ENCODE measurements at regions not wholly inside any gene's neighbourhood (a gene's known extent, or its start where the extent isn't known, plus 50 kb on each side); places are given as distances from the start of the nearest gene placed in this dataset.

GRCh38 chr9:99457406-99457805 is 235.3 kb downstream of the SEC61B start:
- H3K27me3 ChIP-seq (ENCODE audit: control insufficient read depth in 3 of 3, insufficient read depth in 3 of 3, low read depth in 1 of 3, low read length in 3 of 3), result no peaks in the 10 kb centered on the region
- no peak overlapping the region for H2BK120ac ChIP-seq (ENCODE audit: low read depth, low read length)
- H3K14ac ChIP-seq (ENCODE audit: low read length), result no peak overlapping the region
- no peak overlapping the region for H3K27ac ChIP-seq (replicated peaks; ENCODE audit: low read length)
- H3K9me3 ChIP-seq (replicated peaks in 1 of 2; ENCODE audit: control insufficient read depth in 2 of 2, insufficient read depth in 1 of 2, low read depth in 1 of 2, low read length in 2 of 2), result no peaks in the 10 kb centered on the region
- no peak overlapping the region for H3K4me3 ChIP-seq (ENCODE audit: low read length in 2 of 2)
- no peak overlapping the region for H3K9ac ChIP-seq (ENCODE audit: low read depth, low read length, poor library complexity)
- H3K4me2 ChIP-seq (ENCODE audit: insufficient read depth, low read length, poor library complexity, severe bottlenecking), result no peak overlapping the region
- no peak overlapping the region for H2AFZ ChIP-seq (ENCODE audit: low read length)
- DNase-seq (ENCODE audit: low spot score), result no peak
- H2BK12ac ChIP-seq (ENCODE audit: low read length), result no peak overlapping the region
- H3K4ac ChIP-seq (ENCODE audit: low read length), result no peak overlapping the region
- no peak overlapping the region for H2BK5ac ChIP-seq (ENCODE audit: low read length)
- H2AK5ac ChIP-seq (ENCODE audit: low read depth, low read length), result no peak overlapping the region
- H3K36me3 ChIP-seq (replicated peaks in 1 of 2; ENCODE audit: control insufficient read depth in 2 of 2, insufficient read depth in 2 of 2, low read length in 2 of 2), result no peaks in the 10 kb centered on the region
- no peak overlapping the region for H4K91ac ChIP-seq (ENCODE audit: low read depth, low read length, poor library complexity)
- H3K23ac ChIP-seq (ENCODE audit: low read depth, low read length, poor library complexity), result no peak overlapping the region
- H3K4me1 ChIP-seq (ENCODE audit: control insufficient read depth in 2 of 2, insufficient read depth in 1 of 2, low read depth in 1 of 2, low read length in 2 of 2), result peaks cover 0 to 2% of the 10 kb centered on the region in 2 donors
- H2BK15ac ChIP-seq (ENCODE audit: low read length), result no peak overlapping the region
- no peaks in the 10 kb centered on the region for H3K79me1 ChIP-seq (ENCODE audit: low read depth, low read length)
- no CpG with 5 or more reads among the region's 2 CpGs for WGBS, 2 donors (ENCODE audit: extremely low coverage in 2 of 2, insufficient read length in 2 of 2, insufficient replicate concordance in 1 of 2)
- H4K8ac ChIP-seq (ENCODE audit: low read depth, low read length), result no peak overlapping the region
- no peak overlapping the region for H3K18ac ChIP-seq (ENCODE audit: low read length)

GRCh38 chr9:99457981-99458380 is 235.9 kb downstream of the SEC61B start:
- no peak overlapping the region for H2AFZ ChIP-seq (ENCODE audit: low read length)
- no peak overlapping the region for H3K9ac ChIP-seq (ENCODE audit: low read depth, low read length, poor library complexity)
- no peaks in the 10 kb centered on the region for H3K79me1 ChIP-seq (ENCODE audit: low read depth, low read length)
- no CpG with 5 or more reads among the region's 1 CpG for WGBS, 2 donors (ENCODE audit: extremely low coverage in 2 of 2, insufficient read length in 2 of 2, insufficient replicate concordance in 1 of 2)
- DNase-seq (ENCODE audit: low spot score), result no peak
- H3K36me3 ChIP-seq (replicated peaks in 1 of 2; ENCODE audit: control insufficient read depth in 2 of 2, insufficient read depth in 2 of 2, low read length in 2 of 2), result no peaks in the 10 kb centered on the region
- H2BK120ac ChIP-seq (ENCODE audit: low read depth, low read length), result no peak overlapping the region
- H3K4me3 ChIP-seq (ENCODE audit: low read length in 2 of 2), result no peak overlapping the region
- H3K27me3 ChIP-seq (ENCODE audit: control insufficient read depth in 3 of 3, insufficient read depth in 3 of 3, low read depth in 1 of 3, low read length in 3 of 3), result no peaks in the 10 kb centered on the region
- peaks cover 0 to 2% of the 10 kb centered on the region in 2 donors for H3K4me1 ChIP-seq (ENCODE audit: control insufficient read depth in 2 of 2, insufficient read depth in 1 of 2, low read depth in 1 of 2, low read length in 2 of 2)
- H3K23ac ChIP-seq (ENCODE audit: low read depth, low read length, poor library complexity), result no peak overlapping the region
- H2BK5ac ChIP-seq (ENCODE audit: low read length), result no peak overlapping the region
- H4K8ac ChIP-seq (ENCODE audit: low read depth, low read length), result no peak overlapping the region
- no peak overlapping the region for H2AK5ac ChIP-seq (ENCODE audit: low read depth, low read length)
- H3K27ac ChIP-seq (replicated peaks; ENCODE audit: low read length), result no peak overlapping the region
- H3K14ac ChIP-seq (ENCODE audit: low read length), result no peak overlapping the region
- no peak overlapping the region for H2BK15ac ChIP-seq (ENCODE audit: low read length)
- no peak overlapping the region for H3K18ac ChIP-seq (ENCODE audit: low read length)
- H4K91ac ChIP-seq (ENCODE audit: low read depth, low read length, poor library complexity), result no peak overlapping the region
- no peak overlapping the region for H3K4me2 ChIP-seq (ENCODE audit: insufficient read depth, low read length, poor library complexity, severe bottlenecking)
- no peak overlapping the region for H2BK12ac ChIP-seq (ENCODE audit: low read length)
- H3K9me3 ChIP-seq (replicated peaks in 1 of 2; ENCODE audit: control insufficient read depth in 2 of 2, insufficient read depth in 1 of 2, low read depth in 1 of 2, low read length in 2 of 2), result no peaks in the 10 kb centered on the region
- H3K4ac ChIP-seq (ENCODE audit: low read length), result no peak overlapping the region

- Histone ChIP-seq H3K27ac (replicated peaks; ENCODE audit: low read length) (no peak overlapping the region), H3K79me1 (ENCODE audit: low read depth, low read length) (no peaks in the 10 kb centered on the region), H2BK120ac (ENCODE audit: low read depth, low read length) (no peak overlapping the region), H3K9me3 (replicated peaks in 1 of 2; ENCODE audit: control insufficient read depth in 2 of 2, insufficient read depth in 1 of 2, low read depth in 1 of 2, low read length in 2 of 2) (no peaks in the 10 kb centered on the region), H3K27me3 (ENCODE audit: control insufficient read depth in 3 of 3, insufficient read depth in 3 of 3, low read depth in 1 of 3, low read length in 3 of 3) (no peaks in the 10 kb centered on the region), H3K9ac (ENCODE audit: low read depth, low read length, poor library complexity) (no peak overlapping the region), H3K4ac (ENCODE audit: low read length) (no peak overlapping the region), H3K14ac (ENCODE audit: low read length) (no peak overlapping the region), H2BK15ac (ENCODE audit: low read length) (no peak overlapping the region), H2AFZ (ENCODE audit: low read length) (no peak overlapping the region), H2BK5ac (ENCODE audit: low read length) (no peak overlapping the region), H3K4me3 (ENCODE audit: low read length in 2 of 2) (no peak overlapping the region), H3K23ac (ENCODE audit: low read depth, low read length, poor library complexity) (no peak overlapping the region), H4K91ac (ENCODE audit: low read depth, low read length, poor library complexity) (no peak overlapping the region), H2BK12ac (ENCODE audit: low read length) (no peak overlapping the region), H3K4me2 (ENCODE audit: insufficient read depth, low read length, poor library complexity, severe bottlenecking) (no peak overlapping the region), H4K8ac (ENCODE audit: low read depth, low read length) (no peak overlapping the region), H3K36me3 (replicated peaks in 1 of 2; ENCODE audit: control insufficient read depth in 2 of 2, insufficient read depth in 2 of 2, low read length in 2 of 2) (no peaks in the 10 kb centered on the region), H3K18ac (ENCODE audit: low read length) (no peak overlapping the region), H2AK5ac (ENCODE audit: low read depth, low read length) (no peak overlapping the region), H3K4me1 (ENCODE audit: control insufficient read depth in 2 of 2, insufficient read depth in 1 of 2, low read depth in 1 of 2, low read length in 2 of 2) (peaks cover 0 to 3% of the 10 kb centered on the region in 2 donors)
- no CpG with 5 or more reads among the region's 9 CpGs for WGBS, 2 donors (ENCODE audit: extremely low coverage in 2 of 2, insufficient read length in 2 of 2, insufficient replicate concordance in 1 of 2)
- no peak for DNase-seq (ENCODE audit: low spot score)
These were observed 237.8 kb downstream of the SEC61B start for GRCh38 chr9:99459919-99460318.

- Histone ChIP-seq H3K4me3 (ENCODE audit: low read length in 2 of 2) (no peak overlapping the region), H2BK12ac (ENCODE audit: low read length) (no peak overlapping the region), H2BK5ac (ENCODE audit: low read length) (no peak overlapping the region), H4K8ac (ENCODE audit: low read depth, low read length) (no peak overlapping the region), H3K27me3 (ENCODE audit: control insufficient read depth in 3 of 3, insufficient read depth in 3 of 3, low read depth in 1 of 3, low read length in 3 of 3) (no peaks in the 10 kb centered on the region), H2BK15ac (ENCODE audit: low read length) (no peak overlapping the region), H4K91ac (ENCODE audit: low read depth, low read length, poor library complexity) (no peak overlapping the region), H3K18ac (ENCODE audit: low read length) (no peak overlapping the region), H2BK120ac (ENCODE audit: low read depth, low read length) (no peak overlapping the region), H3K14ac (ENCODE audit: low read length) (no peak overlapping the region), H3K4me1 (ENCODE audit: control insufficient read depth in 2 of 2, insufficient read depth in 1 of 2, low read depth in 1 of 2, low read length in 2 of 2) (peaks cover 0 to 9% of the 10 kb centered on the region in 2 donors), H3K9ac (ENCODE audit: low read depth, low read length, poor library complexity) (no peak overlapping the region), H3K79me1 (ENCODE audit: low read depth, low read length) (no peaks in the 10 kb centered on the region), H3K27ac (replicated peaks; ENCODE audit: low read length) (no peak overlapping the region), H3K36me3 (replicated peaks in 1 of 2; ENCODE audit: control insufficient read depth in 2 of 2, insufficient read depth in 2 of 2, low read length in 2 of 2) (no peaks in the 10 kb centered on the region), H3K9me3 (replicated peaks in 1 of 2; ENCODE audit: control insufficient read depth in 2 of 2, insufficient read depth in 1 of 2, low read depth in 1 of 2, low read length in 2 of 2) (no peaks in the 10 kb centered on the region), H3K4me2 (ENCODE audit: insufficient read depth, low read length, poor library complexity, severe bottlenecking) (no peak overlapping the region), H2AK5ac (ENCODE audit: low read depth, low read length) (no peak overlapping the region), H3K23ac (ENCODE audit: low read depth, low read length, poor library complexity) (no peak overlapping the region), H3K4ac (ENCODE audit: low read length) (no peak overlapping the region), H2AFZ (ENCODE audit: low read length) (no peak overlapping the region)
- WGBS, 2 donors (ENCODE audit: extremely low coverage in 2 of 2, insufficient read length in 2 of 2, insufficient replicate concordance in 1 of 2), result no CpG with 5 or more reads among the region's 4 CpGs
- DNase-seq (ENCODE audit: low spot score), result no peak
These were observed 241.0 kb downstream of the SEC61B start for GRCh38 chr9:99463131-99463530.

Data from neuronal stem cell (in vitro differentiated cells).